NCI-H1694 treated with DMSO at 0.1 percent for 48 hours (cell line): ENCODE measurements at regions not wholly inside any gene's neighbourhood (a gene's known extent, or its start where the extent isn't known, plus 50 kb on each side); places are given as distances from the start of the nearest gene placed in this dataset.
"Not testable (repeated sequence)": the region's sequence is repeated elsewhere in the genome, so short reads cannot be mapped to it uniquely, and the experiment has no call there.

Source experiments
- DNase-seq: peaks from one replicate; lab custom pipeline; 2025; lab: John Stamatoyannopoulos, UW

- no peak for DNase-seq
Measured at GRCh38 chr6:76840041-76840745, 623.1 kb downstream of the HTR1B start.

GRCh38 chr6:76839505-76839904 lies 623.8 kb downstream of the HTR1B start:
- no peak for DNase-seq

- no peak for DNase-seq
Measured at GRCh38 chr6:76837564-76837963, 625.7 kb downstream of the HTR1B start.

GRCh38 chr6:76835695-76836094 lies 627.6 kb downstream of the HTR1B start:
- no peak for DNase-seq

DNA sequence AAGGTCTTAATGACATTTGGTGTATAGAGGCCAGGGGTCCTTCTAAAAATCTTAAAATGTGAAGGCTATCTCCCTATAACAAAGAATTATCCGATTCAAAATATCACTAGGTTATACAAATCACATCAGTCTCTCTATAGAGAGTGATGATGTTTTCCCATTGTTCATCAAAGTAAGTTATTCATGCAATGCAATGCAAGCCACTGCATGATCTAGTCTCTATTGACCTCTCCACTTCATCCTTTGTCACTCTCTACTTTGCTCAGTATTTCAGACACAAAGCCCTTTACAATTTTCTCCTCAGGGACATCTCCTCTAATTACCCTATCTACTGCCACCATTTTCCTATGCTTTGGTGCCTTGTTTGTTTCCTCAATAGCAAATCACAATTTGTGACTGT lies 628.0 kb downstream of the HTR1B start:
- no peak for DNase-seq

DNA sequence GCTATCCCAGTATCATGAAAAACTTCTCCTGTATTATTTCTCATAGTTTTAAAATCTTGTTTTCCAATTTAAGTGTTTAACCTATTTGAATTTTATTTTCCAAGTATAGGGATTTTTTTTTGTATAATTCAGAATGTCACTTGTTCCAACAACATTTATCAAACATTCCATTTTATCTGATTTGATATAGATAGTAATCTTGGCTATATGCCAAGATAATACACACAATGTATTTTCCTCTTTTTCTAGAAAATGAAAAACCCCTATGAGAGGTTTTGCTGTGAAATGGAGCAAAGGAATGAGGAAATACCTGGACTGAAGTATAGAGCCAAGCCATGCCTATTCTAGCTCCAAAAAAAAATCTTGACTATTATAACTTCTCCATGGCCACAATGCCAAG lies 628.9 kb downstream of the HTR1B start:
- DNase-seq = no peak

GRCh38 chr6:76831299-76831698 lies 632.0 kb downstream of the HTR1B start:
- no peak for DNase-seq

DNA sequence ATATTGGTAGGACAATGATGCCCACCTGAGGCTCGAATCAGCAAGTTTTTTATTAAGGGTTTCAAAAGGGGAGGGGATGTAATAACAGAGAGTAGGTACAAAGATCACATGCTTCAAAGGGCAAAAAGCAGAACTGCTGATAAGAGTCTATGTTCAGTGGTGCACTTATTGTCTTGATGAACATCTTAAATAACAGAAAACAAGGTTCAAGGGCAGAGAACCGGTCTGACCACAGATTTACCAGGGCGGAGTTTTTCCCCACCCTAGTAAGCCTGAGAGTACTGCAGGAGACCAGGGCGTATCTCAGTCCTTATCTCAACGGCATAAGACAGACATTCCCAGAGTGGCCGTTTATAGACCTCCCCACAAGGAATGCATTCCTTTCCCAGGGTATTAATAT lies 639.7 kb downstream of the HTR1B start:
- not testable (repeated sequence) for DNase-seq

GRCh38 chr6:76818451-76818850 lies 644.8 kb downstream of the HTR1B start:
- no peak for DNase-seq

- no peak for DNase-seq
Measured at GRCh38 chr6:76817429-76817828, 645.9 kb downstream of the HTR1B start.

DNA sequence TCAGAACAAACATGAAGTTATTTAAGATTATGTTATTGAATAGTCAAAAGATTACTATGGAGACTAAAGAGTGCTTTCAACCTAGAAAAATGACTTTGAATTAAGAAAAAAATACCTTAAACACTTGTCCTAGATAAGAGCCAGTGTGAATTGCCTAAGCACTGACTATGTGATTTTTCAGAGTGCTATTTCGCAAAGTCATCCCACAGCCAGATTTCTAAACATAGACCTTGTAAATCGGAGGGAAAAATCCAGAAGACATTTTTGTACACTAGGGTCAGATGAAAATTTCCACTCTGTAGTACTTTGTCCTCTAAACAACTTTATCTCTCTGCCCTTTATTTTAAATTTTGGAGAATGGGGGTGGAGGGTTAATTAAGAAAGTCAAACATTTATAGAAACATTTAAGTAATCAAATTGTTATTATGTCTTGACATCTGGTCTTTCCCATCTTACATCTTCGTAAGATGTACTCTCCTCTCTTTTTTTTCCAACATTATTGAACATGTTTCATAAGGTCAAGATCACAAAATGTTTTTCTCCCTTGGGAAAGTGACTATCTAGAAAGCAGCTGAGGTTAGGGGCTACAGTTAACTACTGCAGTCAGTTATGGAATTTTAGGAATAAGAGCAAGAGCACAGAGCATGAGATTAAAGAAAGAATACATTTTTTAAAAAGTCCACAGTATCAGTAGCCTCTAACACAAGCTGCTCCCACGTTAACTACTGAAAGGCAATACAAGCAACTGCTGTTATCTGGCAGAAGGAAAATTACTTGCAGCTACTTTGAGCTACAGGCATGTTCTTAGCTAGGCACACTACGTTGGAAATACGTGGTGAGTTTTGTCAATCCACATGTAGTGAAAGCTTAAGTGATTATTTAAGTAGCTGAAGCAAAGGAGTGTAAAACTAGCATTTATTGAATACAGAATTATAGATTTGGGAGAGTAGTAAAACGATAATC lies 648.5 kb downstream of the HTR1B start:
- DNase-seq = no peak

DNA sequence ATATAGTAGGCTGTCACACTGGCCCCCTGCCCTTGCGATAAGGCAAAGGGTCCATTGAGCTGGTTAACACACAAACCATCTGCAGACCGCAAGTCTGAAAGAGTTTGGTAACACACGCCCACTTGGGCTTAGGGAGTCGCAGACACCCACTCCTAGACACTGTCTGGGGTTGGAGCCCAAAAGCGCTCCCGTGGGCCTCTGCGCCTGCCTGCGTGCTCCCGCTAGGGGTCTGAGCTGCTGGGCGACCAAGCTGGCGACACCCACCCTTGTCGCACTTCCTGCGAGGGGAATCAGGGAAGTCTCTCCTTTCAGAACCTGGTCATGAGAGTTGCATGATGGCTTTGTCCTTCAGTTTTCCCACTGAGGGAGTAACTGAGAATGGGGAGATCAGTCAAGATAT lies 653.0 kb downstream of the HTR1B start:
- DNase-seq = no peak

DNA sequence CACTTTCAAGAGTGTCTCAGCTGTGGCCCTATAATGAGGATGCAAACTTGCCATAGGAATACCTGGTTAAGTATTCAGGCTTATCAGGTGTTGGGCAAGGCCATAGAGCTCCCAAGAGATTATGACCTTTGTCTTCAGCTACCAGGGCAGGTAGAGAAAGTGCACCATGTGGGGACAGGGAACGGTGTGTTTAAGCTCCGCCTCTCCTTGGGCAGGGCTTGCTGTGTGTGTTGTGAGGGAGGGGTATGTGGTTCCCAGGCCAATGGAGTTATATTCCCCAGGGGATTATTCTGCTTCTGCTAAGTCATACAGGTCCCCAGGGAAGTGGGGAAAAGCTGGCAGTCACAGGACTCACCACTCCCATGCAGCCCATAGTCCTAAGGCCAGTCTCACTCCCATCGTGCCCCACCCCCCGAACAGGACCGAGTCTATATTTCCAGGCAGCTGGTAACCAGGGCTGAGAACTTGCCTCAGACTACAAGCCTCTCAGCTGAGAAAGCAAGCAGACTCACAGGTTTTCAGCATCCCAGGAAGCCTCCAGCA lies 660.2 kb downstream of the HTR1B start:
- no peak for DNase-seq

GRCh38 chr6:76792394-76792793 lies 670.9 kb downstream of the HTR1B start:
- no peak for DNase-seq

- no peak for DNase-seq
Measured at GRCh38 chr6:76790881-76791280, 672.4 kb downstream of the HTR1B start.

GRCh38 chr6:76790045-76790796 lies 673.1 kb downstream of the HTR1B start:
- DNase-seq = no peak

DNA sequence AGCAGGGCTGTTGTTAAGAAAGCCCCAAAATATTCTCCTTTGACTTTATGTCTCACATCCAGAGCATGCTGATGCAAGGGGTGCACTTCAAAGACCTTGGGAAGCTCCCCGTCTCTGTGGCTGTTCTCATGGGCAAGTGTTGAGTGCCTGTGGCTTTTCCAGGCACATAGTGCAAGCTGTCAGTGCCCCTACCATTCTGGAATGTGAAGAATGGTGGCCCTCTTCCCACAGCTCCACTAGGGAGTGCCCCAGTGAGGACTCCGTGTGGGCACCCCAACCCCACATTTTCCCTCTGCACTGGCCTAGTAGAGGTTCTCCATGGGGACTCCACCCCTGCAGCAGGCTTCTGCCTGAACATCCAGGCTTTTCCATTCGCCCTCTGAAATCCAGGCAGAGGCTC lies 673.7 kb downstream of the HTR1B start:
- no peak for DNase-seq

GRCh38 chr6:76788155-76788554 lies 675.1 kb downstream of the HTR1B start:
- DNase-seq = no peak

- DNase-seq = no peak
Measured at GRCh38 chr6:76779068-76779467, 684.2 kb downstream of the HTR1B start.

GRCh38 chr6:76776876-76777275 lies 686.4 kb downstream of the HTR1B start:
- DNase-seq = no peak

DNA sequence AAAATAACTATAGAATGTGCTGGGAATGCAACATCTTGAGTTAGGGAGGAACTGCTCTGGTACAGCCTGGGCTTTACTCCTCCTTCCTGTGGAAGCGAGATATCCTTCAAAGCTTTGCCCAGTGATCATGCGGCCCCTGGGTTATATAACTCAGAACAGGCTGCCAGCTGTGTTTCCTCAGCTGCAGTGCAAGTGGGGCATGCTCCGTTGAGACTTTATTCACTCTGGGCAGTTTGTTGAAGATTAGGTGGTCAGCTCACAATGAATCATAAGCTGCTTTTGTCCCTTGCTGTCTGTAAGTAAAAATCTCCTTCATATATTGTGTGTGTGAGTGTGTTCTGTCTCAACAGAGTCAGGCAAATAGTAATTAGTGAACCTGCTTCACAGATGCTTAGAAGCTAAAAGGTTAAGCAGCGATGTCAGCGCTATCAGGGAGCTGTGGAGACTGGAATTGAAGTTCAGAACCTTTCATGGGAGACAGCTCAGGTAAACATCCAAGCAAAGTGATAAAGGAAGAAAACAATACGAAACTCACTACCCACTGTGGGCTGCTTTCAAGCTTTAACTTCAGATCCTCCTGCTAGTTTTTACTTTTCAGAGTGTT lies 688.4 kb downstream of the HTR1B start:
- DNase-seq = no peak

- no peak for DNase-seq
Measured at GRCh38 chr6:76772951-76773350, 690.3 kb downstream of the HTR1B start.
